ENCODE measurements at regions not wholly inside any gene's neighbourhood (a gene's known extent, or its start where the extent isn't known, plus 50 kb on each side); places are given as distances from the start of the nearest gene placed in this dataset.

GRCh38 chr4:178242655-178243054, 800.4 kb upstream of the AGA start:
- H3K36me3 ChIP-seq (ENCODE audit: control insufficient read depth, insufficient read depth, low read length): no peaks in the 10 kb centered on the region
- H3K27ac ChIP-seq (ENCODE audit: low read depth, low read length): no peak overlapping the region
- H3K4me1 ChIP-seq (ENCODE audit: control insufficient read depth, insufficient read depth, low read length): no peaks in the 10 kb centered on the region
- no peaks in the 10 kb centered on the region for H3K27me3 ChIP-seq (ENCODE audit: control insufficient read depth, insufficient read depth, low read length)
- H3K4me3 ChIP-seq (ENCODE audit: low read length): no peak overlapping the region
- no peak overlapping the region for H3K9ac ChIP-seq (ENCODE audit: low read length)

GRCh38 chr4:178244785-178245184, 802.5 kb upstream of the AGA start:
- H3K27ac ChIP-seq (ENCODE audit: low read depth, low read length): no peak overlapping the region
- no peaks in the 10 kb centered on the region for H3K27me3 ChIP-seq (ENCODE audit: control insufficient read depth, insufficient read depth, low read length)
- no peaks in the 10 kb centered on the region for H3K36me3 ChIP-seq (ENCODE audit: control insufficient read depth, insufficient read depth, low read length)
- H3K9ac ChIP-seq (ENCODE audit: low read length): no peak overlapping the region
- no peaks in the 10 kb centered on the region for H3K4me1 ChIP-seq (ENCODE audit: control insufficient read depth, insufficient read depth, low read length)
- no peak overlapping the region for H3K4me3 ChIP-seq (ENCODE audit: low read length)

- no peak overlapping the region for H3K27ac ChIP-seq (ENCODE audit: low read depth, low read length)
- H3K9ac ChIP-seq (ENCODE audit: low read length): no peak overlapping the region
- H3K4me3 ChIP-seq (ENCODE audit: low read length): no peak overlapping the region
- H3K36me3 ChIP-seq (ENCODE audit: control insufficient read depth, insufficient read depth, low read length): no peaks in the 10 kb centered on the region
- H3K27me3 ChIP-seq (ENCODE audit: control insufficient read depth, insufficient read depth, low read length): no peaks in the 10 kb centered on the region
- H3K4me1 ChIP-seq (ENCODE audit: control insufficient read depth, insufficient read depth, low read length): no peaks in the 10 kb centered on the region
Measured at GRCh38 chr4:178255172-178255571, 812.9 kb upstream of the AGA start.

GRCh38 chr4:178258603-178259002, 816.4 kb upstream of the AGA start:
- Histone ChIP-seq H3K4me3 (ENCODE audit: low read length) (no peak overlapping the region), H3K36me3 (ENCODE audit: control insufficient read depth, insufficient read depth, low read length) (no peaks in the 10 kb centered on the region), H3K27me3 (ENCODE audit: control insufficient read depth, insufficient read depth, low read length) (no peaks in the 10 kb centered on the region), H3K4me1 (ENCODE audit: control insufficient read depth, insufficient read depth, low read length) (no peaks in the 10 kb centered on the region), H3K27ac (ENCODE audit: low read depth, low read length) (no peak overlapping the region), H3K9ac (ENCODE audit: low read length) (no peak overlapping the region)

GRCh38 chr4:178259566-178259965, 817.3 kb upstream of the AGA start:
- H3K4me1 ChIP-seq (ENCODE audit: control insufficient read depth, insufficient read depth, low read length): no peaks in the 10 kb centered on the region
- no peak overlapping the region for H3K27ac ChIP-seq (ENCODE audit: low read depth, low read length)
- H3K4me3 ChIP-seq (ENCODE audit: low read length): no peak overlapping the region
- H3K36me3 ChIP-seq (ENCODE audit: control insufficient read depth, insufficient read depth, low read length): no peaks in the 10 kb centered on the region
- H3K27me3 ChIP-seq (ENCODE audit: control insufficient read depth, insufficient read depth, low read length): no peaks in the 10 kb centered on the region
- H3K9ac ChIP-seq (ENCODE audit: low read length): no peak overlapping the region

GRCh38 chr4:178264001-178264400, 821.8 kb upstream of the AGA start:
- H3K4me1 ChIP-seq (ENCODE audit: control insufficient read depth, insufficient read depth, low read length): no peaks in the 10 kb centered on the region
- no peaks in the 10 kb centered on the region for H3K36me3 ChIP-seq (ENCODE audit: control insufficient read depth, insufficient read depth, low read length)
- no peak overlapping the region for H3K9ac ChIP-seq (ENCODE audit: low read length)
- H3K27me3 ChIP-seq (ENCODE audit: control insufficient read depth, insufficient read depth, low read length): no peaks in the 10 kb centered on the region
- H3K27ac ChIP-seq (ENCODE audit: low read depth, low read length): no peak overlapping the region
- no peak overlapping the region for H3K4me3 ChIP-seq (ENCODE audit: low read length)

GRCh38 chr4:178271386-178271785, 829.1 kb upstream of the AGA start:
- H3K4me1 ChIP-seq (ENCODE audit: control insufficient read depth, insufficient read depth, low read length): no peaks in the 10 kb centered on the region
- no peaks in the 10 kb centered on the region for H3K27me3 ChIP-seq (ENCODE audit: control insufficient read depth, insufficient read depth, low read length)
- no peaks in the 10 kb centered on the region for H3K36me3 ChIP-seq (ENCODE audit: control insufficient read depth, insufficient read depth, low read length)
- no peak overlapping the region for H3K27ac ChIP-seq (ENCODE audit: low read depth, low read length)
- H3K4me3 ChIP-seq (ENCODE audit: low read length): no peak overlapping the region
- H3K9ac ChIP-seq (ENCODE audit: low read length): no peak overlapping the region

- Histone ChIP-seq H3K27me3 (ENCODE audit: control insufficient read depth, insufficient read depth, low read length) (no peaks in the 10 kb centered on the region), H3K4me1 (ENCODE audit: control insufficient read depth, insufficient read depth, low read length) (no peaks in the 10 kb centered on the region), H3K4me3 (ENCODE audit: low read length) (no peak overlapping the region), H3K9ac (ENCODE audit: low read length) (no peak overlapping the region), H3K36me3 (ENCODE audit: control insufficient read depth, insufficient read depth, low read length) (no peaks in the 10 kb centered on the region), H3K27ac (ENCODE audit: low read depth, low read length) (no peak overlapping the region)
Measured at GRCh38 chr4:178273168-178273567, 830.9 kb upstream of the AGA start.

GRCh38 chr4:178275671-178276360, 833.6 kb upstream of the AGA start:
- H3K36me3 ChIP-seq (ENCODE audit: control insufficient read depth, insufficient read depth, low read length): no peaks in the 10 kb centered on the region
- H3K27me3 ChIP-seq (ENCODE audit: control insufficient read depth, insufficient read depth, low read length): no peaks in the 10 kb centered on the region
- no peak overlapping the region for H3K27ac ChIP-seq (ENCODE audit: low read depth, low read length)
- no peaks in the 10 kb centered on the region for H3K4me1 ChIP-seq (ENCODE audit: control insufficient read depth, insufficient read depth, low read length)
- H3K9ac ChIP-seq (ENCODE audit: low read length): no peak overlapping the region
- no peak overlapping the region for H3K4me3 ChIP-seq (ENCODE audit: low read length)

- H3K9ac ChIP-seq (ENCODE audit: low read length): no peak overlapping the region
- H3K4me1 ChIP-seq (ENCODE audit: control insufficient read depth, insufficient read depth, low read length): no peaks in the 10 kb centered on the region
- no peak overlapping the region for H3K4me3 ChIP-seq (ENCODE audit: low read length)
- no peaks in the 10 kb centered on the region for H3K27me3 ChIP-seq (ENCODE audit: control insufficient read depth, insufficient read depth, low read length)
- H3K36me3 ChIP-seq (ENCODE audit: control insufficient read depth, insufficient read depth, low read length): no peaks in the 10 kb centered on the region
- no peak overlapping the region for H3K27ac ChIP-seq (ENCODE audit: low read depth, low read length)
Measured at GRCh38 chr4:178280362-178280761, 838.1 kb upstream of the AGA start.

- Histone ChIP-seq H3K36me3 (ENCODE audit: control insufficient read depth, insufficient read depth, low read length) (no peaks in the 10 kb centered on the region), H3K4me3 (ENCODE audit: low read length) (no peak overlapping the region), H3K27me3 (ENCODE audit: control insufficient read depth, insufficient read depth, low read length) (no peaks in the 10 kb centered on the region), H3K27ac (ENCODE audit: low read depth, low read length) (no peak overlapping the region), H3K4me1 (ENCODE audit: control insufficient read depth, insufficient read depth, low read length) (no peaks in the 10 kb centered on the region), H3K9ac (ENCODE audit: low read length) (no peak overlapping the region)
Measured at GRCh38 chr4:178288462-178288861, 846.2 kb upstream of the AGA start.

- Histone ChIP-seq H3K27ac (ENCODE audit: low read depth, low read length) (no peak overlapping the region), H3K27me3 (ENCODE audit: control insufficient read depth, insufficient read depth, low read length) (no peaks in the 10 kb centered on the region), H3K36me3 (ENCODE audit: control insufficient read depth, insufficient read depth, low read length) (no peaks in the 10 kb centered on the region), H3K9ac (ENCODE audit: low read length) (no peak overlapping the region), H3K4me1 (ENCODE audit: control insufficient read depth, insufficient read depth, low read length) (no peaks in the 10 kb centered on the region), H3K4me3 (ENCODE audit: low read length) (no peak overlapping the region)
Measured at GRCh38 chr4:178293601-178294000, 851.4 kb upstream of the AGA start.

GRCh38 chr4:178296669-178297068, 854.4 kb upstream of the AGA start:
- Histone ChIP-seq H3K4me1 (ENCODE audit: control insufficient read depth, insufficient read depth, low read length) (no peaks in the 10 kb centered on the region), H3K36me3 (ENCODE audit: control insufficient read depth, insufficient read depth, low read length) (no peaks in the 10 kb centered on the region), H3K27ac (ENCODE audit: low read depth, low read length) (no peak overlapping the region), H3K4me3 (ENCODE audit: low read length) (no peak overlapping the region), H3K9ac (ENCODE audit: low read length) (no peak overlapping the region), H3K27me3 (ENCODE audit: control insufficient read depth, insufficient read depth, low read length) (no peaks in the 10 kb centered on the region)
